Gastroesophageal sphincter (tissue), 3 donors: ENCODE measurements at regions not wholly inside any gene's neighbourhood (a gene's known extent, or its start where the extent isn't known, plus 50 kb on each side); places are given as distances from the start of the nearest gene placed in this dataset.
"Not testable (repeated sequence)": the region's sequence is repeated elsewhere in the genome, so short reads cannot be mapped to it uniquely, and the experiment has no call there.

Experiments used
- CTCF ChIP-seq, 4 experiments: fragments of 200-600 bp in 2 of 4; fragments of 450-650 bp in 2 of 4; sonication (generic) in 1 of 4; IDR thresholded peaks; one replicate each; pipeline ENCODE4 v1.5.1; 2017 to 2019; ENCODE audit warnings: antibody characterized with exemption in 4 of 4, mild to moderate bottlenecking in 2 of 4, moderate library complexity in 2 of 4
- EP300 ChIP-seq: sonication (generic); formaldehyde crosslinking; IDR thresholded peaks from one replicate; pipeline ENCODE4 v1.6.1; 2017; ENCODE audit warnings: antibody characterized with exemption, mild to moderate bottlenecking
- POLR2A ChIP-seq, 2 donors: fragments of 450-650 bp; IDR thresholded peaks; one replicate each; pipeline ENCODE4 v1.6.1; 2017; ENCODE audit warnings: antibody characterized with exemption in 2 of 2, mild to moderate bottlenecking in 2 of 2, moderate library complexity in 1 of 2

GRCh38 chr4:184967699-184968098 lies 50.6 kb upstream of the HELT start:
- TF ChIP-seq CTCF (IDR thresholded peaks at IDR 0.05); POLR2A (IDR thresholded peaks at IDR 0.05); EP300: not testable (repeated sequence)
